Heart right ventricle (tissue), 16 donors: ENCODE measurements at regions not wholly inside any gene's neighbourhood (a gene's known extent, or its start where the extent isn't known, plus 50 kb on each side); places are given as distances from the start of the nearest gene placed in this dataset.

Source experiments
- ATAC-seq, 8 donors: fragments of 200-7000 bp; cut with Tn5 transposase; one replicate each; pipeline ENCODE4 v1.9.1; 2020; ENCODE audit warnings: mild to moderate bottlenecking in 8 of 8, moderate library complexity in 8 of 8, moderate number of reproducible peaks in 1 of 8
- DNase-seq, 2 donors: peaks; one replicate each; pipeline ENCODE4 v3.0.0-alpha.2; 2020
- H3K27ac ChIP-seq, 10 donors: fragments of 200-600 bp; sonication (generic) in 2 of 10; one replicate each; pipeline versions ENCODE4 v1.5.0 to v1.8.0; 2020 to 2022; ENCODE audit warnings: mild to moderate bottlenecking in 3 of 10
- H3K27me3 ChIP-seq, 7 donors: fragments of 200-600 bp; one replicate each; pipeline ENCODE4 v1.8.0; 2021 to 2022; ENCODE audit warnings: mild to moderate bottlenecking in 2 of 7
- H3K36me3 ChIP-seq, 9 donors: fragments of 200-600 bp; sonication (generic) in 1 of 9; one replicate each; pipeline versions ENCODE4 v1.5.0 to v1.8.0; 2020 to 2022; ENCODE audit warnings: mild to moderate bottlenecking in 2 of 9
- H3K4me1 ChIP-seq, 9 donors: fragments of 200-600 bp; sonication (generic) in 1 of 9; one replicate each; pipeline versions ENCODE4 v1.5.0 to v1.8.0; 2020 to 2022; ENCODE audit warnings: mild to moderate bottlenecking in 4 of 9
- H3K4me3 ChIP-seq, 10 donors: fragments of 200-600 bp; sonication (generic) in 2 of 10; one replicate each; pipeline versions ENCODE4 v1.5.0 to v1.8.0; 2020 to 2022; ENCODE audit warnings: mild to moderate bottlenecking in 7 of 10, moderate library complexity in 2 of 10
- H3K9me3 ChIP-seq, 11 donors: fragments of 200-600 bp in 10 of 11; sonication (generic) in 2 of 11; one replicate each; pipeline versions ENCODE4 v1.5.0 to v1.8.0; 2013 to 2022; ENCODE audit warnings: mild to moderate bottlenecking in 2 of 11, control low read depth in 1 of 11, moderate library complexity in 1 of 11
- WGBS, 2 donors: extraction: QIAGEN DNeasy Blood & Tissue Kit; methylation state at CpG; one replicate each; pipeline ENCODE4 v1.1.7; 2013; ENCODE audit warnings: inconsistent platforms in 1 of 2; 5-methylcytosine and 5-hydroxymethylcytosine counted together
- intact Hi-C, 10 donors: fragments of 100-400 bp; cut with DNase I; formaldehyde crosslinking; loops; one replicate each; pipeline versions ENCODE4 v1.11.1 to v1.14.2; 2022
- TF ChIP-seq, protein P1 (sequence below), 9 donors: fragments of 200-600 bp; sonication (generic) in 2 of 9; IDR thresholded peaks; one replicate each; pipeline versions ENCODE4 v1.5.0 to v1.8.0; 2021 to 2022; ENCODE audit warnings: antibody characterized with exemption in 9 of 9, mild to moderate bottlenecking in 5 of 9, moderate library complexity in 1 of 9
- donor health status: Arrhythmogenic right ventricular cardiomyopathy.
- donor health status: ischemic (EF 13 %, LVEDD 7.1; RV severe dilation, severe dysfunction).
- donor health status: healthy with polysubstance abuse.
- donor health status: DM: no; HTN: yes; CAD: no.
- donor health status: DM: no; HTN: no; CAD: no.
- donor health status: ischemic (EF 25% LVEDD 6.9; RV normal size, moderate dysfunction).
- donor health status: ischemic (EF 25% LVEDD 5.7; RV mildly dilated, moderate dysfunction).
- donor health status: healthy.
- donor health status: DM: yes; HTN: yes; CAD: no.
- donor health status: Ischemic cardiomyopathy.
- donor health status: ischemic (EF 35%, LVEDD 5.7; RV mildly dilated, moderate dysfunction).
- donor health status: nonischemic (EF 11% LVEDD 7.7; RV severe dilation, severe dysfunction).
- donor health status: DM: yes; HTN: yes; CAD: no.
- donor health status: PGD.
- donor health status: ischemic (EF 29% LVEDD 5.4; RV normal size, mild dysfunction).
- donor health status: nonischemic (EF 23%, LVEDD 6.1; RV moderate dilation, normal function).

DNA sequence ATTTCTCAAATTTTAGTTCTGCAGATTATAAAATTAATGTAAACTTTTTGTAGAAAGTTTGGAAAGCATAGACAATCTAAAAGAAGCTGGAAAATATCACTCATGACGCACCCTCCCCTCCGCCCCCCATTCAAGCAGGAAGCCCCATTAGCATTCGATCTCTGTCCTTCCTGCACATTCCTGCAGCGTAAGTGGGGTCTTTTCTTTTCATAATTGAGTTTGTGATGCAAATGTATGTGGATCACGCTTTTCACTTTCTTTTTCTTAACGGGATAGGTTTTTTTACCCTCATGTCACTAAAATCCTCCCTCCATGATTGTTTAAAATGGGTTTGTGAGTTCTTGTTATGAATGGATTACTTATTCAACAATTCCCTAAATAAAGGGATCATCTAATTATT lies 181.7 kb upstream of the HDAC4 start:
- Histone ChIP-seq H3K36me3 (no peaks in the 10 kb centered on the region), H3K9me3 (no peaks in the 10 kb centered on the region), H3K27me3 (peaks cover 0 to 46% (median 28%) of the 10 kb centered on the region in 7 donors), H3K4me1 (no peaks in the 10 kb centered on the region), H3K4me3 (no peak overlapping the region), H3K27ac (no peak overlapping the region)
- TF ChIP-seq, protein P1, sequence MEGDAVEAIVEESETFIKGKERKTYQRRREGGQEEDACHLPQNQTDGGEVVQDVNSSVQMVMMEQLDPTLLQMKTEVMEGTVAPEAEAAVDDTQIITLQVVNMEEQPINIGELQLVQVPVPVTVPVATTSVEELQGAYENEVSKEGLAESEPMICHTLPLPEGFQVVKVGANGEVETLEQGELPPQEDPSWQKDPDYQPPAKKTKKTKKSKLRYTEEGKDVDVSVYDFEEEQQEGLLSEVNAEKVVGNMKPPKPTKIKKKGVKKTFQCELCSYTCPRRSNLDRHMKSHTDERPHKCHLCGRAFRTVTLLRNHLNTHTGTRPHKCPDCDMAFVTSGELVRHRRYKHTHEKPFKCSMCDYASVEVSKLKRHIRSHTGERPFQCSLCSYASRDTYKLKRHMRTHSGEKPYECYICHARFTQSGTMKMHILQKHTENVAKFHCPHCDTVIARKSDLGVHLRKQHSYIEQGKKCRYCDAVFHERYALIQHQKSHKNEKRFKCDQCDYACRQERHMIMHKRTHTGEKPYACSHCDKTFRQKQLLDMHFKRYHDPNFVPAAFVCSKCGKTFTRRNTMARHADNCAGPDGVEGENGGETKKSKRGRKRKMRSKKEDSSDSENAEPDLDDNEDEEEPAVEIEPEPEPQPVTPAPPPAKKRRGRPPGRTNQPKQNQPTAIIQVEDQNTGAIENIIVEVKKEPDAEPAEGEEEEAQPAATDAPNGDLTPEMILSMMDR (IDR thresholded peaks at IDR 0.05), result no peak
- ATAC-seq (no peak), DNase-seq (no peak)
- 71 to 74% methylated on average over 6 of the region's 6 CpGs for WGBS, 2 donors
- intact Hi-C loops, result no loop called here

DNA sequence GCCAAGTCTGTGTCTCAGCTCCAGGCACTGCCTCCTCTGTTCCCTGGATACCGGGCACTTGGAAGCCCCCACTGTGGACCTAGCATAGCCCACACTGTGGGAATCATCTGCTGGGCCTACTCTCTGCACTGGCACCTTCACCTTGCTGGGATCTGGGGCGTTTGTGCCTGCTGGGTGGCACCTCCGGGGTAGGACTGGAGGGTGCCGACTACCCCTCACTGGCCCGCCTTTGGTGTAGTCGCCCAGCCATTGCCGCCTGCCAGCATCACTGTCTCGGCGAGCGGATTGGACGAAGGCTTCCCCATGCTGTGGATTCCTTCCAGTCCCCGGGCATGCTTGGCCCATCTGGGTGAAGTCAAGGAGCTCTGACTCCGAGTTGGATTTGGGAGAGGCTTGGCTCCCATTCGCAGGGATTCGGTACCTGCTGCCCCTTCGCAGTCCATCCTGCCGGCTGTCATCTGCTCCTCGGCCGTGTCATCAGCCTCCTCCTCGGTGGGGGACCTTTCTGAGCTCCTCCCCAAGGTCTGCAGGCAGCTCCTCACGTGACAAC lies 180.6 kb upstream of the HDAC4 start:
- Histone ChIP-seq H3K4me3 (no peak overlapping the region), H3K27me3 (peaks cover 0 to 43% (median 21%) of the 10 kb centered on the region in 7 donors), H3K9me3 (no peaks in the 10 kb centered on the region), H3K27ac (no peak overlapping the region), H3K36me3 (no peaks in the 10 kb centered on the region), H3K4me1 (no peaks in the 10 kb centered on the region)
- no peak for DNase-seq
- intact Hi-C loops, result no loop called here
- TF ChIP-seq, protein P1 (IDR thresholded peaks at IDR 0.05), result no peak
- 76 to 77% methylated on average over 21 of the region's 21 CpGs for WGBS, 2 donors
- ATAC-seq, result no peak

- Histone ChIP-seq H3K36me3 (no peaks in the 10 kb centered on the region), H3K4me1 (no peaks in the 10 kb centered on the region), H3K27ac (no peak overlapping the region), H3K27me3 (peaks cover 0 to 50% (median 31%) of the 10 kb centered on the region in 7 donors), H3K4me3 (no peak overlapping the region), H3K9me3 (peaks cover 0 to 7% (median 0%) of the 10 kb centered on the region in 11 donors)
- no peak for ATAC-seq
- no peak for DNase-seq
- TF ChIP-seq, protein P1 (IDR thresholded peaks at IDR 0.05), result no peak
- intact Hi-C loops, result no loop called here
- WGBS, 2 donors, result 63 to 93% methylated on average over 3 of the region's 3 CpGs
These were observed 179.3 kb upstream of the HDAC4 start for GRCh38 chr2:239580199-239580527.

- ATAC-seq (no peak), DNase-seq (no peak)
- Histone ChIP-seq H3K27ac (no peak overlapping the region), H3K36me3 (no peaks in the 10 kb centered on the region), H3K27me3 (peaks cover 0 to 49% (median 31%) of the 10 kb centered on the region in 7 donors), H3K4me3 (no peak overlapping the region), H3K9me3 (peaks cover 0 to 7% (median 0%) of the 10 kb centered on the region in 11 donors), H3K4me1 (no peaks in the 10 kb centered on the region)
- intact Hi-C loops, result no loop called here
- WGBS, 2 donors, result 87 to 88% methylated on average over 7 of the region's 7 CpGs
- TF ChIP-seq, protein P1 (IDR thresholded peaks at IDR 0.05), result no peak
These were observed 178.8 kb upstream of the HDAC4 start for GRCh38 chr2:239579524-239580198.
